ENCODE measurements at regions not wholly inside any gene's neighbourhood (a gene's known extent, or its start where the extent isn't known, plus 50 kb on each side); places are given as distances from the start of the nearest gene placed in this dataset.

GRCh38 chr1:81681601-81682266 is 119.0 kb upstream of the ADGRL2 start:
- Histone ChIP-seq H3K4me2 (ENCODE audit: low read length, poor library complexity, severe bottlenecking) (peak overlapping the region; percentile 31), H2BK12ac (ENCODE audit: low read length in 2 of 2) (no peak overlapping the region), H2BK5ac (ENCODE audit: low read depth, low read length, poor library complexity, severe bottlenecking) (no peak overlapping the region), H3K4ac (ENCODE audit: low read depth in 1 of 2, low read length in 2 of 2) (no peak overlapping the region), H2BK120ac (ENCODE audit: low read depth, low read length) (no peak overlapping the region), H3K27me3 (ENCODE audit: control insufficient read depth in 1 of 2, insufficient read depth in 1 of 2, low read length in 2 of 2) (no peaks in the 10 kb centered on the region), H3K79me1 (replicated peaks; ENCODE audit: low read length, poor library complexity, severe bottlenecking) (no peaks in the 10 kb centered on the region), H3K9ac (ENCODE audit: low read length) (peak overlapping the region; percentile 1), H2AFZ (ENCODE audit: low read depth, low read length) (no peak overlapping the region), H3K14ac (ENCODE audit: low read length in 2 of 2) (no peak overlapping the region), H2AK5ac (ENCODE audit: low read length, severe bottlenecking) (no peak overlapping the region), H4K8ac (ENCODE audit: low read length) (no peak overlapping the region), H2BK15ac (ENCODE audit: low read depth, poor library complexity, severe bottlenecking) (no peak overlapping the region), H3K4me1 (ENCODE audit: control insufficient read depth, insufficient read depth, low read depth, low read length) (no peaks in the 10 kb centered on the region), H3K18ac (ENCODE audit: low read depth in 1 of 2, low read length in 2 of 2) (no peak overlapping the region), H3K9me3 (ENCODE audit: control insufficient read depth, low read length) (peaks cover 4% of the 10 kb centered on the region), H3K27ac (ENCODE audit: low read length, poor library complexity, severe bottlenecking) (no peak overlapping the region), H3K36me3 (ENCODE audit: control insufficient read depth in 1 of 2, insufficient read depth in 2 of 2, low read depth in 1 of 2, low read length in 2 of 2) (no peaks in the 10 kb centered on the region), H4K91ac (ENCODE audit: low read length) (no peak overlapping the region), H3K23ac (ENCODE audit: low read length in 2 of 2) (no peak overlapping the region), H3K4me3 (ENCODE audit: insufficient read depth in 1 of 2, low read depth in 1 of 2, low read length in 2 of 2) (peak overlapping the region in 1 of 2 experiments; percentile 36)
- peak; percentile 43 for DNase-seq
- no CpG with 5 or more reads among the region's 3 CpGs for whole genome bisulfite sequencing

- no peaks in the 10 kb centered on the region for H3K9me3 ChIP-seq (ENCODE audit: control insufficient read depth, low read length)
- WGBS = 20% methylated on average over 1 of the region's 2 CpGs
Measured at GRCh38 chr1:81681114-81681513, 119.6 kb upstream of the ADGRL2 start.

GRCh38 chr1:81679942-81680341 is 120.8 kb upstream of the ADGRL2 start:
- Histone ChIP-seq H3K9me3 (ENCODE audit: control insufficient read depth, low read length) (no peaks in the 10 kb centered on the region), H2BK5ac (ENCODE audit: low read depth, low read length, poor library complexity, severe bottlenecking) (no peak overlapping the region), H3K4me1 (ENCODE audit: control insufficient read depth, insufficient read depth, low read depth, low read length) (no peaks in the 10 kb centered on the region), H2BK12ac (ENCODE audit: low read length in 2 of 2) (no peak overlapping the region), H3K4me3 (ENCODE audit: insufficient read depth in 1 of 2, low read depth in 1 of 2, low read length in 2 of 2) (peak overlapping the region in 1 of 2 experiments; percentile 72), H3K18ac (ENCODE audit: low read depth in 1 of 2, low read length in 2 of 2) (no peak overlapping the region), H3K79me1 (replicated peaks; ENCODE audit: low read length, poor library complexity, severe bottlenecking) (no peaks in the 10 kb centered on the region), H4K91ac (ENCODE audit: low read length) (no peak overlapping the region), H3K4me2 (ENCODE audit: low read length, poor library complexity, severe bottlenecking) (no peak overlapping the region), H3K9ac (ENCODE audit: low read length) (peak overlapping the region; percentile 75), H2AFZ (ENCODE audit: low read depth, low read length) (no peak overlapping the region), H3K36me3 (ENCODE audit: control insufficient read depth in 1 of 2, insufficient read depth in 2 of 2, low read depth in 1 of 2, low read length in 2 of 2) (no peaks in the 10 kb centered on the region), H2BK15ac (ENCODE audit: low read depth, poor library complexity, severe bottlenecking) (no peak overlapping the region), H2AK5ac (ENCODE audit: low read length, severe bottlenecking) (no peak overlapping the region), H3K23ac (ENCODE audit: low read length in 2 of 2) (no peak overlapping the region), H4K8ac (ENCODE audit: low read length) (no peak overlapping the region), H3K14ac (ENCODE audit: low read length in 2 of 2) (no peak overlapping the region), H3K4ac (ENCODE audit: low read depth in 1 of 2, low read length in 2 of 2) (no peak overlapping the region), H3K27me3 (ENCODE audit: control insufficient read depth in 1 of 2, insufficient read depth in 1 of 2, low read length in 2 of 2) (no peaks in the 10 kb centered on the region), H2BK120ac (ENCODE audit: low read depth, low read length) (no peak overlapping the region), H3K27ac (ENCODE audit: low read length, poor library complexity, severe bottlenecking) (no peak overlapping the region)
- WGBS = 48% methylated on average over 2 of the region's 3 CpGs
- peak; percentile 51 for DNase-seq

More at GRCh38 chr1:81681114-81681513, 119.6 kb upstream of the ADGRL2 start:
- H3K4me2 ChIP-seq (ENCODE audit: low read length, poor library complexity, severe bottlenecking) = no peak overlapping the region
- H3K9ac ChIP-seq (ENCODE audit: low read length) = peak overlapping the region; percentile 1
- H3K27ac ChIP-seq (ENCODE audit: low read length, poor library complexity, severe bottlenecking) = no peak overlapping the region
- no peak overlapping the region for H2BK5ac ChIP-seq (ENCODE audit: low read depth, low read length, poor library complexity, severe bottlenecking)
- no peak overlapping the region for H2BK12ac ChIP-seq (ENCODE audit: low read length in 2 of 2)
- no peak overlapping the region for H3K23ac ChIP-seq (ENCODE audit: low read length in 2 of 2)
- H4K91ac ChIP-seq (ENCODE audit: low read length) = no peak overlapping the region
- H2AFZ ChIP-seq (ENCODE audit: low read depth, low read length) = no peak overlapping the region
- H3K27me3 ChIP-seq (ENCODE audit: control insufficient read depth in 1 of 2, insufficient read depth in 1 of 2, low read length in 2 of 2) = no peaks in the 10 kb centered on the region
- H2BK120ac ChIP-seq (ENCODE audit: low read depth, low read length) = no peak overlapping the region
- no peak overlapping the region for H3K18ac ChIP-seq (ENCODE audit: low read depth in 1 of 2, low read length in 2 of 2)
- H3K4me3 ChIP-seq (ENCODE audit: insufficient read depth in 1 of 2, low read depth in 1 of 2, low read length in 2 of 2) = peak overlapping the region in 1 of 2 experiments; percentile 36
- H3K36me3 ChIP-seq (ENCODE audit: control insufficient read depth in 1 of 2, insufficient read depth in 2 of 2, low read depth in 1 of 2, low read length in 2 of 2) = no peaks in the 10 kb centered on the region
- H4K8ac ChIP-seq (ENCODE audit: low read length) = no peak overlapping the region
- no peaks in the 10 kb centered on the region for H3K79me1 ChIP-seq (replicated peaks; ENCODE audit: low read length, poor library complexity, severe bottlenecking)
- DNase-seq = no peak
- H3K14ac ChIP-seq (ENCODE audit: low read length in 2 of 2) = no peak overlapping the region
- H2BK15ac ChIP-seq (ENCODE audit: low read depth, poor library complexity, severe bottlenecking) = no peak overlapping the region
- H2AK5ac ChIP-seq (ENCODE audit: low read length, severe bottlenecking) = no peak overlapping the region
- H3K4ac ChIP-seq (ENCODE audit: low read depth in 1 of 2, low read length in 2 of 2) = no peak overlapping the region
- H3K4me1 ChIP-seq (ENCODE audit: control insufficient read depth, insufficient read depth, low read depth, low read length) = no peaks in the 10 kb centered on the region

GRCh38 chr1:81678779-81679178 is 122.0 kb upstream of the ADGRL2 start:
- no peak overlapping the region for H4K91ac ChIP-seq (ENCODE audit: low read length)
- no peak overlapping the region for H4K8ac ChIP-seq (ENCODE audit: low read length)
- no peak overlapping the region for H2BK5ac ChIP-seq (ENCODE audit: low read depth, low read length, poor library complexity, severe bottlenecking)
- no peak overlapping the region for H3K18ac ChIP-seq (ENCODE audit: low read depth in 1 of 2, low read length in 2 of 2)
- no peak overlapping the region for H3K9ac ChIP-seq (ENCODE audit: low read length)
- WGBS = 68% methylated on average over 2 of the region's 3 CpGs
- no peak overlapping the region for H3K27ac ChIP-seq (ENCODE audit: low read length, poor library complexity, severe bottlenecking)
- H2BK15ac ChIP-seq (ENCODE audit: low read depth, poor library complexity, severe bottlenecking) = no peak overlapping the region
- no peak for DNase-seq
- H2BK120ac ChIP-seq (ENCODE audit: low read depth, low read length) = no peak overlapping the region
- H2AK5ac ChIP-seq (ENCODE audit: low read length, severe bottlenecking) = no peak overlapping the region
- no peak overlapping the region for H2BK12ac ChIP-seq (ENCODE audit: low read length in 2 of 2)
- H2AFZ ChIP-seq (ENCODE audit: low read depth, low read length) = no peak overlapping the region
- H3K9me3 ChIP-seq (ENCODE audit: control insufficient read depth, low read length) = no peaks in the 10 kb centered on the region
- H3K4me2 ChIP-seq (ENCODE audit: low read length, poor library complexity, severe bottlenecking) = no peak overlapping the region
- H3K79me1 ChIP-seq (replicated peaks; ENCODE audit: low read length, poor library complexity, severe bottlenecking) = no peaks in the 10 kb centered on the region
- H3K4ac ChIP-seq (ENCODE audit: low read depth in 1 of 2, low read length in 2 of 2) = peak overlapping the region in 1 of 2 experiments; percentile 37
- H3K14ac ChIP-seq (ENCODE audit: low read length in 2 of 2) = no peak overlapping the region
- H3K36me3 ChIP-seq (ENCODE audit: control insufficient read depth in 1 of 2, insufficient read depth in 2 of 2, low read depth in 1 of 2, low read length in 2 of 2) = no peaks in the 10 kb centered on the region
- no peaks in the 10 kb centered on the region for H3K4me1 ChIP-seq (ENCODE audit: control insufficient read depth, insufficient read depth, low read depth, low read length)
- no peak overlapping the region for H3K4me3 ChIP-seq (ENCODE audit: insufficient read depth in 1 of 2, low read depth in 1 of 2, low read length in 2 of 2)
- H3K27me3 ChIP-seq (ENCODE audit: control insufficient read depth in 1 of 2, insufficient read depth in 1 of 2, low read length in 2 of 2) = no peaks in the 10 kb centered on the region
- H3K23ac ChIP-seq (ENCODE audit: low read length in 2 of 2) = no peak overlapping the region

All from mesenchymal stem cell (in vitro differentiated cells and primary cell).